Left ventricle myocardium inferior (tissue), 1 donor: ENCODE measurements at regions not wholly inside any gene's neighbourhood (a gene's known extent, or its start where the extent isn't known, plus 50 kb on each side); places are given as distances from the start of the nearest gene placed in this dataset.

Experiments used
- DNase-seq: peaks from one replicate; pipeline ENCODE4 v3.0.0-alpha.2; 2020
- H3K27ac ChIP-seq: fragments of 200-600 bp; replicated peaks from 2 replicates; pipeline ENCODE4 v1.8.0; 2021
- H3K27me3 ChIP-seq: fragments of 200-600 bp; 2 replicates; pipeline ENCODE4 v1.8.0; 2021; ENCODE audit warnings: low read depth
- H3K36me3 ChIP-seq: fragments of 200-600 bp; 2 replicates; pipeline ENCODE4 v1.8.0; 2021
- H3K4me1 ChIP-seq: fragments of 200-600 bp; 2 replicates; pipeline ENCODE4 v1.8.0; 2021
- H3K4me3 ChIP-seq: fragments of 200-600 bp; 2 replicates; pipeline ENCODE4 v1.8.0; 2021; ENCODE audit warnings: mild to moderate bottlenecking, moderate library complexity
- H3K9me3 ChIP-seq: fragments of 200-600 bp; replicated peaks from 2 replicates; pipeline ENCODE4 v1.8.0; 2021
- intact Hi-C: fragments of 100-400 bp; cut with micrococcal nuclease; formaldehyde crosslinking; loops from one replicate; pipeline ENCODE4 v1.11.0; 2022
- TF ChIP-seq, protein P1 (sequence below): fragments of 200-600 bp; IDR thresholded peaks from 2 replicates; pipeline ENCODE4 v1.8.0; 2021; ENCODE audit warnings: antibody characterized with exemption, mild to moderate bottlenecking, borderline replicate concordance
- donor health status: DM: no; HTN: yes; CAD: no; lungs with severe emphysema.

DNA sequence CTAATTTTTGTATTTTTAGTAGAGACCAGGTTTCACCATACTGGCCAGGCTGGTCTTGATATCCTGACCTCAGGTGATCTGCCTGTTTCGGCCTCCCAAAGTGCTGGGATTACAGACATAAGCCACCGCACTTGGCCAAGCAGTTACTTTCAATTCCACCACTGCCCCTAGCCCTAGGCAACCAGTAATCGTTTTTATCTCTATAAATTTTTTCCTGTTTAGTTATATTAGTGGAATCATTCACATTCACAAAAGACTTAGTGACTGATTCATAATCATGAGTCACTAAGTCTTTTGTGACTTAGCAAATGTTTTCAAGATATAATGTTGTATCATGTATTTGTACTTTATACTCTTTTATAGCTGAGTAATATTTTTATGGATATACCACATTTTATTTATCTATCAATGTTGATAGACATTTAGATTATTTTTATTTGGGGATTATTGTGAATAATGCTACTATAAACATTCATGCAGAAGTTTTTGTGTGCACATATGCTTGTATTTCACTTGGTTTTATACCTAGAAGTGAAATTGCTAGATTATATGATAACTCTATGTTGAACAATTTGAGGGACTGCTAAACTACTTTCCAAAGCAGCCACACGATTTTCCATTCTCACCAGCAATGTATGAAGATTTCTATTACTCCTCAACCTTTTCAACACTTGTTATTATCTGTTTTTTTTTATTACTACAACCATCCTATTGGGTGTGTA lies 421.4 kb upstream of the ID4 start:
- H3K27me3 ChIP-seq = no peaks in the 10 kb centered on the region
- H3K27ac ChIP-seq = no peak overlapping the region
- DNase-seq = no peak
- H3K9me3 ChIP-seq = peaks cover 30% of the 10 kb centered on the region
- no peaks in the 10 kb centered on the region for H3K4me1 ChIP-seq
- no peaks in the 10 kb centered on the region for H3K36me3 ChIP-seq
- TF ChIP-seq, protein P1, sequence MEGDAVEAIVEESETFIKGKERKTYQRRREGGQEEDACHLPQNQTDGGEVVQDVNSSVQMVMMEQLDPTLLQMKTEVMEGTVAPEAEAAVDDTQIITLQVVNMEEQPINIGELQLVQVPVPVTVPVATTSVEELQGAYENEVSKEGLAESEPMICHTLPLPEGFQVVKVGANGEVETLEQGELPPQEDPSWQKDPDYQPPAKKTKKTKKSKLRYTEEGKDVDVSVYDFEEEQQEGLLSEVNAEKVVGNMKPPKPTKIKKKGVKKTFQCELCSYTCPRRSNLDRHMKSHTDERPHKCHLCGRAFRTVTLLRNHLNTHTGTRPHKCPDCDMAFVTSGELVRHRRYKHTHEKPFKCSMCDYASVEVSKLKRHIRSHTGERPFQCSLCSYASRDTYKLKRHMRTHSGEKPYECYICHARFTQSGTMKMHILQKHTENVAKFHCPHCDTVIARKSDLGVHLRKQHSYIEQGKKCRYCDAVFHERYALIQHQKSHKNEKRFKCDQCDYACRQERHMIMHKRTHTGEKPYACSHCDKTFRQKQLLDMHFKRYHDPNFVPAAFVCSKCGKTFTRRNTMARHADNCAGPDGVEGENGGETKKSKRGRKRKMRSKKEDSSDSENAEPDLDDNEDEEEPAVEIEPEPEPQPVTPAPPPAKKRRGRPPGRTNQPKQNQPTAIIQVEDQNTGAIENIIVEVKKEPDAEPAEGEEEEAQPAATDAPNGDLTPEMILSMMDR = no peak
- intact Hi-C loops = no loop called here
- no peak overlapping the region for H3K4me3 ChIP-seq

DNA sequence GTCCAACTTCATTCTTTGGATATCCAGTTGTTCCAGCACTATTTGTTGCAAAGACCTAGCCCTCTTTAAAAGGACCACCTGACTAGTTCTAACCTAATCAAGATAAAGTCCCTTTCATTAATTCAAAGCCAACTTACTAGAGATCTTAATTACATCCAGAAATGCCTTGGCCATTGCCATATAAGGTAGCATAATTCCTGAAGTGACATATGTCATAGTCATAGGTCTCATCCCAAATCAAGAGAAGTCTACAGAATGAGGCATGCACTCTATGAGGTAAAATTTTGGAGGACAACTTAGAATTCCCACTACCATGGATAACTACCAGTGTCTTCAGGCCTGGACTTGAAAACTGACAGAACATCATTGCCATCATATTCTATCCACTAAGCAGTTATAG lies 420.4 kb upstream of the ID4 start:
- DNase-seq = no peak

DNA sequence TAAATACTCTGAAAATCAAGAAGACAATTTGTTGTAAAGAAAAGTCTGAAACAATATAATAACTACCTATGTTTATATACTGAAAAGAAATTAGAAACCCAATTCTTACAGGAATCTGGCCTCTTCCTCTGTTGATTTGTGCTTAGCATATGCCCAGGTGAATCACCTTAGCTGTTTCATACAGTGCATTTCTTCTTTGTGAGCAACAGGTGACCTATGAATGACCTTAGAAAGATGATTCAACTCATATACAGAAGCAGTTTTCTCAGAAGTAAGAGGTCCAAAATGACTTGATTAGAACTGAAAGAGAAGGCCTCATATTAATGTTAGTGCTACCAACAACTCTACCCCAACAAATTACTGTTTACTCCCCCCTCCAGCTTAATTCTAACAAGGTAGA lies 419.5 kb upstream of the ID4 start:
- TF ChIP-seq, protein P1 = no peak
- Histone ChIP-seq H3K4me1 (no peaks in the 10 kb centered on the region), H3K4me3 (no peak overlapping the region), H3K9me3 (peaks cover 30% of the 10 kb centered on the region), H3K27me3 (no peaks in the 10 kb centered on the region), H3K27ac (no peak overlapping the region), H3K36me3 (no peaks in the 10 kb centered on the region)
- DNase-seq = no peak
- intact Hi-C loops = no loop called here

More for the DNA sequence above, 420.4 kb upstream of the ID4 start:
- Histone ChIP-seq H3K36me3 (no peaks in the 10 kb centered on the region), H3K27ac (no peak overlapping the region), H3K4me3 (no peak overlapping the region), H3K27me3 (no peaks in the 10 kb centered on the region), H3K4me1 (no peaks in the 10 kb centered on the region), H3K9me3 (peaks cover 30% of the 10 kb centered on the region)
- TF ChIP-seq, protein P1 = no peak
- intact Hi-C loops = no loop called here

DNA sequence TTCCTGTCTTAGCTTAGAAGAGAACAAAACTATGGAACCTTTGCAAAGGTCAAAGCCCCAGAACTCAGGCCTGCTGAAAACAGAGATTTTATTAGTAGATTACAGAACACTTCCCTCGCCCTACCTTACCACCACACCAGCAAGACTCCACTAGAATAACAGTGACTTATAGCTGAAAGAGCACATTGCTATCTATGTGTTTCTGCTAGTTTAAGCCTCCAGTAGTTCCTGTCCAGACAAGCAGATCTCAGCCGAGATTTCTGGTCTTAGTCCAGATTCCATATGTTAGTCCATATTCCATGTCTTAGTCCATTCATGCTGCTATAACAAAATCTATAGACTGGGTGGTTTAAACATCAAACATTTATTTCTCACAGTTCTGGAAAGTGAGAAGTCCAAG lies 412.3 kb upstream of the ID4 start:
- H3K9me3 ChIP-seq = peaks cover 12% of the 10 kb centered on the region
- intact Hi-C loops = no loop called here

DNA sequence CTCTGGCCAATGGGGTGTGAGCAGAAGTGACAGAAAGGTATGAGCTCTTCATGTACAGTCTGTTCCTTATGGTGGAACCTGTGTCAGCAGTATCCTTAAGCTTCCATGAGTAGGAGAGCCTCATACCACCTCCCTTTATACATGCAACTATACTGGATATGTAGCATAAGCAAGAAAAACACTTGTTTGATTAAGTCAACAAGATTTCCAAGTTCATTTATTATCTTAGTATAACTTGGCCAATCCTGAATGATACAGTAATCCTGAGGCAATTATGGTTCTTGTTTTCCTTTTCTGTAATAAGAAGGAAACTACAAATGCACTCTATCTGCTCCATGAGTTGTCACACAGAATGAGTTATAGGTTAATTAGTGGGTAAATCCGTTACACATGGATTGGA lies 409.6 kb upstream of the ID4 start:
- peaks cover 12% of the 10 kb centered on the region for H3K9me3 ChIP-seq
- no peaks in the 10 kb centered on the region for H3K36me3 ChIP-seq
- H3K27ac ChIP-seq = no peak overlapping the region
- H3K4me1 ChIP-seq = no peaks in the 10 kb centered on the region
- TF ChIP-seq, protein P1 = no peak
- no peaks in the 10 kb centered on the region for H3K27me3 ChIP-seq
- intact Hi-C loops = no loop called here
- DNase-seq = no peak
- H3K4me3 ChIP-seq = no peak overlapping the region

More for the DNA sequence above, 412.3 kb upstream of the ID4 start:
- DNase-seq = no peak
- H3K27ac ChIP-seq = no peak overlapping the region
- no peaks in the 10 kb centered on the region for H3K36me3 ChIP-seq
- no peaks in the 10 kb centered on the region for H3K4me1 ChIP-seq
- no peak overlapping the region for H3K4me3 ChIP-seq
- H3K27me3 ChIP-seq = no peaks in the 10 kb centered on the region
- TF ChIP-seq, protein P1 = no peak
